GM23248 (cell line): ENCODE measurements at regions not wholly inside any gene's neighbourhood (a gene's known extent, or its start where the extent isn't known, plus 50 kb on each side); places are given as distances from the start of the nearest gene placed in this dataset.

Source experiments
- DNase-seq: peaks from one replicate; pipeline ENCODE4 v3.0.0-alpha.2; 2015
- H2AFZ ChIP-seq: fragments of 200-600 bp; sonication (generic); 2 replicates; pipeline ENCODE4 v1.6.1; 2016; ENCODE audit warnings: antibody characterized with exemption
- H3F3A ChIP-seq: fragments of 200-600 bp; sonication (generic); 2 replicates; pipeline ENCODE4 v1.6.1; 2016; ENCODE audit warnings: mild to moderate bottlenecking, antibody characterized with exemption, mixed run types; ENCODE audit not compliant: insufficient read depth
- H3K27ac ChIP-seq: fragments of 200-600 bp; sonication (generic); 2 replicates; pipeline ENCODE4 v1.5.1; 2016; ENCODE audit warnings: mild to moderate bottlenecking
- H3K27me3 ChIP-seq: fragments of 200-600 bp; sonication (generic); replicated peaks from 2 replicates; pipeline ENCODE4 v1.6.1; 2016; ENCODE audit warnings: mild to moderate bottlenecking; ENCODE audit not compliant: insufficient read depth
- H3K36me3 ChIP-seq: fragments of 200-600 bp; sonication (generic); 2 replicates; pipeline ENCODE4 v1.6.1; 2016; ENCODE audit warnings: low read depth, mild to moderate bottlenecking
- H3K4me1 ChIP-seq: fragments of 200-600 bp; sonication (generic); 2 replicates; pipeline ENCODE4 v1.6.1; 2016; ENCODE audit warnings: mild to moderate bottlenecking; ENCODE audit not compliant: insufficient read depth
- H3K4me2 ChIP-seq: fragments of 200-600 bp; sonication (generic); one replicate; pipeline ENCODE4 v1.6.1; 2016; ENCODE audit warnings: mild to moderate bottlenecking; ENCODE audit not compliant: unreplicated experiment
- H3K4me3 ChIP-seq: fragments of 200-600 bp; sonication (generic); 2 replicates; pipeline ENCODE4 v1.5.1; 2016; ENCODE audit warnings: mild to moderate bottlenecking
- H3K79me2 ChIP-seq: fragments of 200-600 bp; sonication (generic); 2 replicates; pipeline ENCODE4 v1.6.1; 2016; ENCODE audit warnings: mild to moderate bottlenecking; ENCODE audit not compliant: insufficient read depth
- H3K9ac ChIP-seq: fragments of 200-600 bp; sonication (generic); 2 replicates; pipeline ENCODE4 v1.6.1; 2016; ENCODE audit warnings: mild to moderate bottlenecking
- H3K9me2 ChIP-seq: fragments of 200-600 bp; sonication (generic); 2 replicates; pipeline ENCODE4 v1.6.1; 2016; ENCODE audit warnings: mixed run types, mild to moderate bottlenecking, moderate library complexity; ENCODE audit not compliant: insufficient read depth
- H3K9me3 ChIP-seq: fragments of 200-600 bp; sonication (generic); one replicate; pipeline ENCODE4 v1.6.1; 2017; ENCODE audit warnings: low read depth
- H4K20me1 ChIP-seq: fragments of 200-600 bp; sonication (generic); 2 replicates; pipeline ENCODE4 v1.6.0; 2016; ENCODE audit not compliant: insufficient read depth
- EZH2 ChIP-seq: fragments of 200-600 bp; sonication (generic); IDR thresholded peaks from 2 replicates; pipeline ENCODE4 v1.6.1; 2018; ENCODE audit warnings: antibody characterized with exemption, mild to moderate bottlenecking; ENCODE audit not compliant: insufficient read depth, poor library complexity, severe bottlenecking
- EZH2phosphoT487 ChIP-seq: fragments of 200-600 bp; sonication (generic); IDR thresholded peaks from 2 replicates; pipeline ENCODE4 v1.6.1; 2018; ENCODE audit warnings: antibody characterized with exemption, moderate library complexity, mild to moderate bottlenecking, low read depth; ENCODE audit not compliant: insufficient read depth
- WGBS, 2 experiments: methylation state at CpG; one replicate each; pipeline ENCODE4 v1.1.6; 2015 to 2017; ENCODE audit warnings: low lambda C conversion rate in 2 of 2, low coverage in 1 of 2; ENCODE audit errors: missing lambda C conversion rate in 2 of 2; 5-methylcytosine and 5-hydroxymethylcytosine counted together
- in situ Hi-C: fragments of 300-500 bp; cut with MboI; formaldehyde crosslinking; loops from 2 replicates; pipeline ENCODE4 v1.15.0; 2020

GRCh38 chr16:66227766-66228530 lies 138.5 kb upstream of the CDH5 start:
- H3K4me3 ChIP-seq, result no peak overlapping the region
- no peaks in the 10 kb centered on the region for H3K9me3 ChIP-seq
- H4K20me1 ChIP-seq, result no peaks in the 10 kb centered on the region
- no peak overlapping the region for H3K4me2 ChIP-seq
- H3K27ac ChIP-seq, result no peak overlapping the region
- 89 to 92% methylated on average over 8 of the region's 8 CpGs for WGBS, 2 experiments
- H3K27me3 ChIP-seq, result no peaks in the 10 kb centered on the region
- in situ Hi-C loops, result no loop called here
- no peak for TF ChIP-seq EZH2phosphoT487
- no peak for TF ChIP-seq EZH2
- H3K9ac ChIP-seq, result no peak overlapping the region
- no peaks in the 10 kb centered on the region for H3K36me3 ChIP-seq
- peaks cover 9% of the 10 kb centered on the region for H3K4me1 ChIP-seq
- no peak overlapping the region for H2AFZ ChIP-seq
- no peaks in the 10 kb centered on the region for H3K79me2 ChIP-seq
- DNase-seq, result no peak
- H3F3A ChIP-seq, result no peaks in the 10 kb centered on the region
- no peaks in the 10 kb centered on the region for H3K9me2 ChIP-seq

- H3K79me2 ChIP-seq, result no peaks in the 10 kb centered on the region
- H3K9ac ChIP-seq, result no peak overlapping the region
- H3K9me3 ChIP-seq, result no peaks in the 10 kb centered on the region
- H3K36me3 ChIP-seq, result no peaks in the 10 kb centered on the region
- 57 to 71% methylated on average over 5 of the region's 5 CpGs for WGBS, 2 experiments
- H3K4me1 ChIP-seq, result peaks cover 13% of the 10 kb centered on the region
- TF ChIP-seq EZH2 (no peak), EZH2phosphoT487 (no peak)
- in situ Hi-C loops, result no loop called here
- H2AFZ ChIP-seq, result no peak overlapping the region
- no peaks in the 10 kb centered on the region for H4K20me1 ChIP-seq
- H3F3A ChIP-seq, result no peaks in the 10 kb centered on the region
- no peak overlapping the region for H3K27ac ChIP-seq
- no peaks in the 10 kb centered on the region for H3K9me2 ChIP-seq
- no peak overlapping the region for H3K4me3 ChIP-seq
- no peak for DNase-seq
- no peaks in the 10 kb centered on the region for H3K27me3 ChIP-seq
- H3K4me2 ChIP-seq, result no peak overlapping the region
Measured at GRCh38 chr16:66226762-66227161, 139.7 kb upstream of the CDH5 start.

GRCh38 chr16:66225696-66226095 lies 140.8 kb upstream of the CDH5 start:
- 92 to 96% methylated on average over 5 of the region's 5 CpGs for WGBS, 2 experiments
- H3K36me3 ChIP-seq, result no peaks in the 10 kb centered on the region
- no peak for TF ChIP-seq EZH2phosphoT487
- no peak for TF ChIP-seq EZH2

GRCh38 chr16:66224626-66225025 lies 141.9 kb upstream of the CDH5 start:
- H3K27ac ChIP-seq, result no peak overlapping the region
- in situ Hi-C loops, result no loop called here
- H3K27me3 ChIP-seq, result no peaks in the 10 kb centered on the region
- WGBS, 2 experiments, result 94 to 96% methylated on average over 8 of the region's 8 CpGs
- no peak overlapping the region for H2AFZ ChIP-seq
- TF ChIP-seq EZH2 (no peak), EZH2phosphoT487 (no peak)
- no peaks in the 10 kb centered on the region for H3K36me3 ChIP-seq
- no peak overlapping the region for H3K4me3 ChIP-seq
- no peaks in the 10 kb centered on the region for H3K9me2 ChIP-seq
- DNase-seq, result no peak
- H3F3A ChIP-seq, result no peaks in the 10 kb centered on the region
- no peak overlapping the region for H3K9ac ChIP-seq
- H3K4me2 ChIP-seq, result no peak overlapping the region
- H3K79me2 ChIP-seq, result no peaks in the 10 kb centered on the region
- H3K9me3 ChIP-seq, result no peaks in the 10 kb centered on the region
- H3K4me1 ChIP-seq, result peaks cover 13% of the 10 kb centered on the region
- H4K20me1 ChIP-seq, result no peaks in the 10 kb centered on the region

More at GRCh38 chr16:66225696-66226095, 140.8 kb upstream of the CDH5 start:
- Histone ChIP-seq H3K9me2 (no peaks in the 10 kb centered on the region), H3K4me2 (no peak overlapping the region), H3K79me2 (no peaks in the 10 kb centered on the region), H3K4me3 (no peak overlapping the region), H2AFZ (no peak overlapping the region), H3F3A (no peaks in the 10 kb centered on the region), H3K27me3 (no peaks in the 10 kb centered on the region), H3K9ac (no peak overlapping the region), H3K9me3 (no peaks in the 10 kb centered on the region), H4K20me1 (no peaks in the 10 kb centered on the region), H3K4me1 (peaks cover 13% of the 10 kb centered on the region), H3K27ac (no peak overlapping the region)
- DNase-seq, result no peak
- in situ Hi-C loops, result no loop called here

GRCh38 chr16:66224186-66224585 lies 142.3 kb upstream of the CDH5 start:
- H4K20me1 ChIP-seq, result no peaks in the 10 kb centered on the region
- no peak overlapping the region for H3K4me2 ChIP-seq
- H2AFZ ChIP-seq, result no peak overlapping the region
- no peaks in the 10 kb centered on the region for H3K79me2 ChIP-seq
- no peaks in the 10 kb centered on the region for H3K27me3 ChIP-seq
- TF ChIP-seq EZH2 (no peak), EZH2phosphoT487 (no peak)
- H3K4me1 ChIP-seq, result peaks cover 13% of the 10 kb centered on the region
- 98% methylated on average over 2 of the region's 2 CpGs for WGBS, 2 experiments
- DNase-seq, result no peak
- no peak overlapping the region for H3K9ac ChIP-seq
- in situ Hi-C loops, result no loop called here
- no peak overlapping the region for H3K4me3 ChIP-seq
- H3K9me2 ChIP-seq, result no peaks in the 10 kb centered on the region
- H3K27ac ChIP-seq, result no peak overlapping the region
- H3K9me3 ChIP-seq, result no peaks in the 10 kb centered on the region
- H3K36me3 ChIP-seq, result no peaks in the 10 kb centered on the region
- no peaks in the 10 kb centered on the region for H3F3A ChIP-seq
